Activated T-cell treated with anti-CD3 and anti-CD28 coated beads for 4 hours (primary cell): ENCODE measurements at regions not wholly inside any gene's neighbourhood (a gene's known extent, or its start where the extent isn't known, plus 50 kb on each side); places are given as distances from the start of the nearest gene placed in this dataset.
"Not testable (repeated sequence)": the region's sequence is repeated elsewhere in the genome, so short reads cannot be mapped to it uniquely, and the experiment has no call there.

Source experiments
- DNase-seq: peaks from one replicate; pipeline ENCODE4 v3.0.0-alpha.2; 2020

DNA sequence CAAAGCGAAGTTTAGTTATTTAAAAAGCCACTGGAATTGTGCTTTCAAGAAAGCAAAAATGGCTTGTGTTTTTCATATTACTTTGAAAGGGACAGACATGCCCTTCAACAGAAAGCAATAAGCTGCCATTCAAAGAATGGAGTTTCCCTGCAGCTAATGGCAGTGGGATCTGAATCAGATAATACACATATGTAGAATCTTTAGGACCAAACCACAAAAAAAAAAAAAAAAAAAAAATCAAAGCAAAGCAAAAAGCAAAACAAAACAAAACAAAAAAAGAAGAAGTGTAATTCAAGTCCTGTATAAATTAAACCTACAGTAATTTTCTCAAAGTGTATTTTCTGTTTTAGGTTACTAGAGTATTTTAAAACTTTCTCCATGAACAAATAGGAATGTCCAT, 63.6 kb upstream of the ZNF217 start:
- no peak for DNase-seq

- DNase-seq: no peak
Observed at GRCh38 chr20:53656293-53657202, 62.9 kb upstream of the ZNF217 start.

DNA sequence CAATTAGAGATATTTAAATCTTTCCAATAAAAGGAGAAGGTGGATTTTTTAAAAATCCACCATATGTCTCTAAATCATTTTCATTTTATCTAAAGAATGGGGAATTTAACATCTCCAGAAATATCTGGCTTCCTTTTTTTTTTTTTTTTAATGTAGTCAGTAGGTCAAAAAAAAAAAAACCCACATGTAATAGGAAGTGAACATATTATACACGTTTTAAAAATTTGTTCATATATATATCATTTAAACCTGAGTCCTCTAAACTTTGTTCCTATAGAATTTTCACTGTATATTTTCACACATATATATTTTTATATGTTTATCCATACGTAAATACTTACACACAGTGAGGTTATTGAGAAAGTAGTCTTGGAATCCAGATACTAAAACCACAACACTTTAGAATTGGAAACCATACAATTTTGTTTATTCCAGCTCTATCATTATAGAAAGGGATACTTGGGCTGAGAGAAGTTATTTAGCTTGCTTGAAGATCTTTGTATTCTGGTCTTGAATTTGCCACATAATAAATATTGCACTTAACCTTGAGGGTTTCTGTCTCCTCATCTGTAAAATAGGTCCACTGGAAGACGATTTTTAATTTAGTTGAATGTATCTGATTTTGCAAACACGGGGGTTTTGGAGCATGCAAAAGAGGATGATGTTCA, 62.1 kb upstream of the ZNF217 start:
- DNase-seq: no peak

- no peak for DNase-seq
Observed at GRCh38 chr20:53654932-53655624, 61.4 kb upstream of the ZNF217 start.

DNA sequence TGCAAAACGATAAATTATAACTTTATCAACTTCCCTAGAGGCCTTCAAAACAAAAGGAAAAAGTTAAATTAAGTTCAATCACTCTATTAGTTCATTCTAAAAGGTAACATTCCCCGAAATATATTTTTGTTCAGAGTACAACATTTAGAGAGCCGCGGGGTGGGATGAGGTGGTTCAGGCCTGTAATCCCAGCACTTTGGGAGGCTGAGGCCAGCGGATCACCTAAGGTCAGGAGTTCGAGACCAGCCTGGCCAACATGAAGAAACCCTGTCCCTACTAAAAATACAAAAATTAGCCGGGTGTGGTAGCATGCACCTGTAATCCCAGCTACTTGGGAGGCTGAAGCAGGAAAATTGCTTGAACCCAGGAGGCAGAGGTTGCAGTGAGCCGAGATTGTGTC, 60.9 kb upstream of the ZNF217 start:
- not testable (repeated sequence) for DNase-seq

- DNase-seq: no peak
Observed at GRCh38 chr20:53652859-53653517, 59.3 kb upstream of the ZNF217 start.

DNA sequence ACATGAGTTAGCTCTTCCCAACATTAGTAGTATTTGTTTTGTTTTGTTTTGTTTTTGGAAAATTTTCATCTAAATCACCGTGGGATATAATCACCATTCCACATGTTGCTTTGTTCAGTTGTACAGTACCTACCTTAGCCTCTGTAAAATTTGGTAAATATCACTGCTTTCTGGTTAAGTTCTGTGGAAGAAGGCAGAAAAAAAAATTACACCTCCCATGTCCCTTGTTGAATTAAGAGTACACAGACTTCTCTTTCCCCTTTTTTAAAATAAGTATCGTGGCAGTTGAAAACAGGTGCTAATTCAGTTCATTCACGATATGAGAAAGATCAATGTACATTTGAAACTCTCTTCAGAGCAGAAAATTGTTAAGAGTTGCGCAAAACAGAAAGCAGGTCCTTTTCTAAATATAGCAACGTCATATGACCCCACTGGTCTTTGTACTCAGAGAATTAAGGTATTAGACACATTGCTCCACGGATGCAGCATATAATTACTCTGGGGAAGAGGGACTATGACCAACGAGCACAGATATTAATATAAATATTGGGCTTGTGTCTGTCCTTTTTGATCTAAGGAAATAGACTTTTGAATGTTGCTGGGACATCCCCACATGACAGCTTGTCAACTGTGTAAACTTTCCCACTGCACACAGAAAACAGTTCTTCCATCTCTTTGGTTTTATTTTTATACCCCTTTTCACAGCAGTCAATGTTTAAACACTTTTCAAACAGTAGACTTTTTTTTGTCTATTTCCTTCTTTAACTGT, 58.6 kb upstream of the ZNF217 start:
- DNase-seq: no peak

GRCh38 chr20:53649493-53649892, 55.9 kb upstream of the ZNF217 start:
- DNase-seq: not testable (repeated sequence)

DNA sequence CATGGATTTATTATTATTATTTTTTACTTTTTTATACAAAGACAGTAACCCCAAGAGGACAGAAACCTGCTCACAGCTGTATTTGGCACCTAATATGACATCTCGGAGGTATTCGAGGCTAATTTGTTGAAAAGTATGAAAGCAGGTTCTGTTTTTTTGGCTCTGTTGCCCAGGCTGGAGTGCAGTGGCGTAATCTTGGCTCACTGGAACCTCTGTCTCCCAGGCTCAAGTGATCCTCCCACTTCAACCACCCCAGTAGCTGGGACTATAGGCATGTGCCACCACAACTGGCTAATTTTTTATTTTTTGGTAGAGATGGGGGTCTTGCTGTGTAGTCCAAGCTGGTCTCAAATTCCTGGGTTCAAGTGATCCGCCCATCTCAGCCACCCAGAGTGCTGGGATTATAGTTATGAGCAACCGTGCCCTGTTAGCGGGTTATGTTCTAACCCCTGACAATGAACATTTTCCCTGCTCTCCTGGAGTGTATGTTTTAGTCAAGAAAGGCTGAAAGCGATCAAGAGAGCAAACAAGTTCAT, 53.7 kb upstream of the ZNF217 start:
- DNase-seq: no peak

GRCh38 chr20:53646550-53646949, 52.9 kb upstream of the ZNF217 start:
- DNase-seq: no peak

GRCh38 chr20:53645582-53645897, 51.9 kb upstream of the ZNF217 start:
- no peak for DNase-seq

- DNase-seq: not testable (repeated sequence)
Observed at GRCh38 chr20:53644108-53644507, 50.5 kb upstream of the ZNF217 start.
